GM08714 (cell line): ENCODE measurements at regions not wholly inside any gene's neighbourhood (a gene's known extent, or its start where the extent isn't known, plus 50 kb on each side); places are given as distances from the start of the nearest gene placed in this dataset.

Experiments used
- H3K4me3 ChIP-seq: fragments of 200-500 bp; sonication (Bioruptor generic); 2 replicates; pipeline ENCODE4 v1.5.1; 2014; ENCODE audit warnings: mild to moderate bottlenecking, low read length, inconsistent platforms
- ZNF274 ChIP-seq: IDR thresholded peaks from 2 replicates; pipeline ENCODE4 v1.6.1; 2012; ENCODE audit warnings: mild to moderate bottlenecking, low read depth, low read length

GRCh38 chr14:105776924-105777323 is 250.5 kb downstream of the TMEM121 start:
- no peak overlapping the region for H3K4me3 ChIP-seq
- TF ChIP-seq ZNF274: no peak

GRCh38 chr14:105783707-105784106 is 257.3 kb downstream of the TMEM121 start:
- no peak for TF ChIP-seq ZNF274
- H3K4me3 ChIP-seq: no peak overlapping the region

GRCh38 chr14:105793836-105794235 is 267.5 kb downstream of the TMEM121 start:
- no peak for TF ChIP-seq ZNF274
- no peak overlapping the region for H3K4me3 ChIP-seq

- no peak for TF ChIP-seq ZNF274
- no peak overlapping the region for H3K4me3 ChIP-seq
Observed at GRCh38 chr14:105797546-105797945, 271.2 kb downstream of the TMEM121 start.

GRCh38 chr14:105805701-105806100 is 279.3 kb downstream of the TMEM121 start:
- no peak overlapping the region for H3K4me3 ChIP-seq
- TF ChIP-seq ZNF274: no peak

- TF ChIP-seq ZNF274: no peak
- no peak overlapping the region for H3K4me3 ChIP-seq
Observed at GRCh38 chr14:105806568-105806967, 280.2 kb downstream of the TMEM121 start.

GRCh38 chr14:105817971-105818711 is 291.8 kb downstream of the TMEM121 start:
- TF ChIP-seq ZNF274: no peak

GRCh38 chr14:105818712-105819005 is 292.3 kb downstream of the TMEM121 start:
- no peak overlapping the region; the same call in 1 of the 2 replicates for H3K4me3 ChIP-seq
- TF ChIP-seq ZNF274: no peak

More at GRCh38 chr14:105817971-105818711, 291.8 kb downstream of the TMEM121 start:
- no peak overlapping the region; the same call in 1 of the 2 replicates for H3K4me3 ChIP-seq

GRCh38 chr14:105830171-105830570 is 303.8 kb downstream of the TMEM121 start:
- no peak for TF ChIP-seq ZNF274
- no peak overlapping the region for H3K4me3 ChIP-seq

GRCh38 chr14:105836160-105836559 is 309.8 kb downstream of the TMEM121 start:
- TF ChIP-seq ZNF274: no peak
- H3K4me3 ChIP-seq: no peak overlapping the region

GRCh38 chr14:105836730-105837129 is 310.3 kb downstream of the TMEM121 start:
- no peak overlapping the region for H3K4me3 ChIP-seq
- TF ChIP-seq ZNF274: no peak

- H3K4me3 ChIP-seq: no peak overlapping the region
- TF ChIP-seq ZNF274: no peak
Observed at GRCh38 chr14:105837349-105838063, 311.1 kb downstream of the TMEM121 start.

GRCh38 chr14:105838107-105838506 is 311.7 kb downstream of the TMEM121 start:
- TF ChIP-seq ZNF274: no peak
- H3K4me3 ChIP-seq: no peak overlapping the region

GRCh38 chr14:105838591-105839424 is 312.4 kb downstream of the TMEM121 start:
- no peak for TF ChIP-seq ZNF274
- H3K4me3 ChIP-seq: no peak overlapping the region
